HepG2 (cell line): ENCODE measurements at regions not wholly inside any gene's neighbourhood (a gene's known extent, or its start where the extent isn't known, plus 50 kb on each side); places are given as distances from the start of the nearest gene placed in this dataset.

Experiments used
- ATAC-seq: fragments of 200-7000 bp; cut with Tn5 transposase; 3 replicates; pipeline ENCODE4 v1.9.1; 2020; ENCODE audit warnings: mild to moderate bottlenecking, moderate library complexity
- BruUV-seq: library from RNA; stranded (reverse); fragments of 400-500 nt; replicated peaks from 2 replicates; lab custom pipeline; 2021; lab: Mats Ljungman, UMichigan
- CTCF ChIA-PET: fragments of 300-600 bp; formaldehyde crosslinking; extraction: SDS; loops from one replicate; lab custom pipeline; 2021; ENCODE audit warnings: low total read pairs, inconsistent platforms, low intra/inter-chr PET ratio; lab: Yijun Ruan, JAX
- POLR2A ChIA-PET: fragments of 350-600 bp; sonication (Branson Sonifier 250); formaldehyde crosslinking; loops from one replicate; lab custom pipeline; 2020; ENCODE audit warnings: antibody characterized with exemption, inconsistent platforms; lab: Yijun Ruan, JAX
- DNase-seq: peaks from one replicate; pipeline ENCODE4 v3.0.0-alpha.2; 2015; ENCODE audit warnings: low spot score
- FAIRE-seq: peaks from 3 replicates; lab custom pipeline; 2011; peaks lifted over from hg19 to GRCh38; lab: Jason Lieb, UNC
- H2AFZ ChIP-seq: one replicate; pipeline ENCODE4 v1.6.1; 2011; ENCODE audit warnings: low read length, inconsistent platforms
- H3K27ac ChIP-seq: fragments of 300-600 bp; 3 replicates; pipeline ENCODE4 v1.8.0; 2011; ENCODE audit warnings: mixed run types, mild to moderate bottlenecking, mixed read lengths, low read length, inconsistent platforms; ENCODE audit not compliant: insufficient read depth; ENCODE audit errors: extremely low read length
- H3K27me3 ChIP-seq, 2 experiments: fragments of 200-600 bp in 1 of 2; 2 replicates in 1 of 2; 3 replicates in 1 of 2; pipeline versions ENCODE4 v1.6.0 to v1.8.0; 2011; ENCODE audit warnings: low read length in 2 of 2, mild to moderate bottlenecking in 2 of 2, moderate library complexity in 2 of 2, inconsistent platforms in 1 of 2; ENCODE audit not compliant: insufficient read depth in 2 of 2, control insufficient read depth in 1 of 2
- H3K36me3 ChIP-seq, 2 experiments: fragments of 200-600 bp in 1 of 2; replicated peaks in 1 of 2; 2 replicates in 1 of 2; 3 replicates in 1 of 2; pipeline versions ENCODE4 v1.5.1 to v1.8.0; 2011; ENCODE audit warnings: low read length in 2 of 2, inconsistent platforms in 1 of 2; ENCODE audit not compliant: insufficient read depth in 2 of 2, control insufficient read depth in 1 of 2
- H3K4me1 ChIP-seq: 2 replicates; pipeline ENCODE4 v1.5.1; 2012; ENCODE audit warnings: low read length, inconsistent platforms; ENCODE audit not compliant: insufficient read depth
- H3K4me2 ChIP-seq: 2 replicates; pipeline ENCODE4 v1.6.0; 2011; ENCODE audit warnings: low read depth, low read length, inconsistent platforms
- H3K4me3 ChIP-seq, 3 experiments: fragments of 200-600 bp in 1 of 3; sonication (generic), shearing (Covaris generic) in 1 of 3; replicated peaks in 1 of 3; 2 replicates each; pipeline ENCODE4 v1.5.1; 2011 to 2016; ENCODE audit warnings: low read length in 3 of 3, inconsistent platforms in 2 of 3, low read depth in 2 of 3, mild to moderate bottlenecking in 2 of 3, control low read depth in 1 of 3, mixed read lengths in 1 of 3; ENCODE audit not compliant: insufficient read depth in 1 of 3
- H3K79me2 ChIP-seq: one replicate; pipeline ENCODE4 v1.6.1; 2011; ENCODE audit warnings: low read length, inconsistent platforms; ENCODE audit not compliant: insufficient read depth
- H3K9ac ChIP-seq: 2 replicates; pipeline ENCODE4 v1.6.0; 2011; ENCODE audit warnings: mild to moderate bottlenecking, low read depth, low read length, inconsistent platforms; ENCODE audit not compliant: insufficient read depth
- H3K9me3 ChIP-seq: 2 replicates; pipeline ENCODE4 v1.5.1; 2012; ENCODE audit warnings: mild to moderate bottlenecking, low read length
- H4K20me1 ChIP-seq: 2 replicates; pipeline ENCODE4 v1.6.0; 2011; ENCODE audit warnings: inconsistent platforms, mild to moderate bottlenecking, low read length, moderate library complexity; ENCODE audit not compliant: insufficient read depth
- ATM ChIP-seq: fragments of 450-650 bp; IDR thresholded peaks from 2 replicates; pipeline ENCODE4 v1.7.1; 2017; ENCODE audit warnings: mild to moderate bottlenecking, borderline replicate concordance
- DR1 ChIP-seq: sonication (generic); formaldehyde crosslinking; IDR thresholded peaks from 2 replicates; pipeline ENCODE4 v1.8.0; 2021; ENCODE audit warnings: mild to moderate bottlenecking, missing genetic modification reagents, inconsistent platforms
- HOXA9 ChIP-seq: sonication (generic); formaldehyde crosslinking; IDR thresholded peaks from 2 replicates; pipeline ENCODE4 v1.8.1; 2022; ENCODE audit warnings: missing genetic modification reagents, mild to moderate bottlenecking, moderate library complexity, borderline replicate concordance
- KAT8 ChIP-seq: IDR thresholded peaks from 2 replicates; pipeline ENCODE4 v1.6.1; 2016; ENCODE audit warnings: missing genetic modification reagents, missing compliant biosample characterization
- MIER3 ChIP-seq: IDR thresholded peaks from 2 replicates; pipeline ENCODE4 v1.6.1; 2016; ENCODE audit warnings: missing compliant biosample characterization, borderline replicate concordance
- MLLT10 ChIP-seq: sonication (generic); formaldehyde crosslinking; IDR thresholded peaks from 2 replicates; pipeline ENCODE4 v1.4.0; 2020; ENCODE audit warnings: missing genetic modification reagents
- MLX ChIP-seq: IDR thresholded peaks from 2 replicates; pipeline ENCODE4 v1.6.1; 2016
- MYPOP ChIP-seq: sonication (generic); formaldehyde crosslinking; IDR thresholded peaks from 2 replicates; pipeline ENCODE4 v1.8.1; 2023; ENCODE audit warnings: mild to moderate bottlenecking, moderate library complexity, missing genetic modification reagents
- NRL ChIP-seq: sonication (generic); formaldehyde crosslinking; IDR thresholded peaks from 2 replicates; pipeline ENCODE4 v1.5.0; 2020; ENCODE audit warnings: missing genetic modification reagents, mild to moderate bottlenecking, moderate library complexity, borderline replicate concordance
- POLR2G ChIP-seq: fragments of 200-400 bp; formaldehyde crosslinking; IDR thresholded peaks from 2 replicates; pipeline ENCODE4 v1.6.1; 2018; ENCODE audit warnings: mild to moderate bottlenecking, low read depth, low read length, moderate library complexity
- SAP130 ChIP-seq: IDR thresholded peaks from 2 replicates; pipeline ENCODE4 v1.6.1; 2016; ENCODE audit warnings: low read depth
- ZBTB3 ChIP-seq: sonication (generic); formaldehyde crosslinking; IDR thresholded peaks from 2 replicates; pipeline ENCODE4 v1.4.0; 2020; ENCODE audit warnings: low read depth, mild to moderate bottlenecking, moderate library complexity, missing genetic modification reagents, borderline replicate concordance
- ZNF263 ChIP-seq: sonication (generic); formaldehyde crosslinking; IDR thresholded peaks from 2 replicates; pipeline ENCODE4 v1.4.0; 2020; ENCODE audit warnings: missing genetic modification reagents
- ZNF362 ChIP-seq: sonication (generic); formaldehyde crosslinking; IDR thresholded peaks from 2 replicates; pipeline ENCODE4 v1.4.0; 2020; ENCODE audit warnings: missing genetic modification reagents, mild to moderate bottlenecking, borderline replicate concordance
- ZNF574 ChIP-seq: sonication (generic); formaldehyde crosslinking; IDR thresholded peaks from 2 replicates; pipeline ENCODE4 v1.4.0; 2020; ENCODE audit warnings: missing genetic modification reagents
- ZNF614 ChIP-seq: IDR thresholded peaks from 2 replicates; pipeline ENCODE4 v1.6.1; 2018; ENCODE audit warnings: missing biosample characterization, missing genetic modification reagents, inconsistent platforms, borderline replicate concordance
- WGBS: methylation state at CpG from one replicate; pipeline ENCODE4 v1.1.6; 2017; ENCODE audit warnings: low lambda C conversion rate; 5-methylcytosine and 5-hydroxymethylcytosine counted together
- in situ Hi-C: cut with HindIII; loops from 2 replicates; pipeline ENCODE4 v1.10.0; 2017; ENCODE audit warnings: low pct_unique_long_range_greater_than_20kb; ENCODE audit not compliant: extremely low pct_ligation_motif_present
- intact Hi-C: fragments of 100-400 bp; cut with micrococcal nuclease; formaldehyde crosslinking; loops from one replicate; pipeline ENCODE4 v1.10.0; 2022; ENCODE audit not compliant: unreplicated experiment

GRCh38 chr16:86856946-86857586 lies 278.7 kb downstream of the FOXL1 start:
- in situ Hi-C loops (no loop called here), intact Hi-C loops (loop anchor here (10.0 kb wide), 1 partner anchor 272 kb away; no protein-coding TSS in a partner anchor)
- ChIA-PET POLR2A (no interaction called here), CTCF (no interaction called here)
- BruUV-seq = no TSS peak
- Histone ChIP-seq H3K27ac (no peak overlapping the region), H4K20me1 (no peaks in the 10 kb centered on the region), H3K9ac (no peak overlapping the region), H3K4me1 (peaks cover 31% of the 10 kb centered on the region), H3K36me3 (no peaks in the 10 kb centered on the region), H3K79me2 (no peaks in the 10 kb centered on the region), H3K27me3 (0 out of 5 replicates have a peak, but pooled peaks cover 0 to 3% of the 10 kb centered on the region in 2 experiments), H3K4me3 (no peak overlapping the region), H2AFZ (no peak overlapping the region), H3K4me2 (no peak overlapping the region), H3K9me3 (peaks cover 14% of the 10 kb centered on the region)
- TF ChIP-seq ZNF574 (CRISPR knock-in tag) (no peak), KAT8 (CRISPR knock-in tag) (no peak), ZNF614 (CRISPR knock-in tag) (no peak), ZBTB3 (CRISPR knock-in tag) (no peak), ZNF263 (no peak), MYPOP (CRISPR knock-in tag) (no peak), ATM (no peak), SAP130 (CRISPR knock-in tag) (no peak), MLLT10 (CRISPR knock-in tag) (no peak), POLR2G (no peak), ZNF362 (CRISPR knock-in tag) (no peak), MIER3 (no peak), NRL (CRISPR knock-in tag) (no peak), DR1 (CRISPR knock-in tag) (no peak), MLX (CRISPR knock-in tag) (no peak), HOXA9 (CRISPR knock-in tag) (no peak)
- ATAC-seq (peak; percentile 44), DNase-seq (no peak), FAIRE-seq (no peak)
- WGBS = 46% methylated on average over 15 of the region's 15 CpGs
